Stimulated activated CD4-positive, alpha-beta T cell treated with anti-CD3 and anti-CD28 coated beads, Interleukin-12 subunit alpha, Interleukin-12 subunit beta, amount 100 ng/mL, for 4 hours (primary cell): ENCODE measurements at regions not wholly inside any gene's neighbourhood (a gene's known extent, or its start where the extent isn't known, plus 50 kb on each side); places are given as distances from the start of the nearest gene placed in this dataset.

Experiments used
- DNase-seq: peaks from one replicate; pipeline ENCODE4 v3.0.0-alpha.2; 2020

- no peak for DNase-seq
Observed at GRCh38 chr2:18752667-18753422, 163.5 kb upstream of the NT5C1B start.

DNA sequence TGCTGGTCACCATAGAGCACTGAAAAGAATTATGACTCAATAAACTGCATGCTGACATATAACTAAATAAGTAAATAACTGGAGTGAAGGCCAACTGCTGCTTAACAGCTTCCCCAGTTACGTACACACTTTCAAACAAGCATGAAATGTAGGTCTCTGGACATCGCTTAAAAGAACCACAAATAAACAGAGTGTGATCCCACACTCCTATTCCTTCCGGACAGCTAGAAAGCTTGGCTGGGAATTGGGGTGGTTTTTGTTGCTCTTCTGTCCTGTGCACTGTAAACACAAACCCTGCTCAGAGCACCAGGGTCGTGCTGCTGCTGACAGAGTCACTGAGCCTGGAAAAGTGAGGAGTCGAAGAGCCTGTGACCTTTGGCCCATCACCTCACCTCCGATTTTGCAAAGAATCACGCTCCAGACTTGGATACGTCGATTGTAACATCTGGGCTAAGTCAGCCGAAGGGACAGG is 162.7 kb upstream of the NT5C1B start:
- no peak for DNase-seq

DNA sequence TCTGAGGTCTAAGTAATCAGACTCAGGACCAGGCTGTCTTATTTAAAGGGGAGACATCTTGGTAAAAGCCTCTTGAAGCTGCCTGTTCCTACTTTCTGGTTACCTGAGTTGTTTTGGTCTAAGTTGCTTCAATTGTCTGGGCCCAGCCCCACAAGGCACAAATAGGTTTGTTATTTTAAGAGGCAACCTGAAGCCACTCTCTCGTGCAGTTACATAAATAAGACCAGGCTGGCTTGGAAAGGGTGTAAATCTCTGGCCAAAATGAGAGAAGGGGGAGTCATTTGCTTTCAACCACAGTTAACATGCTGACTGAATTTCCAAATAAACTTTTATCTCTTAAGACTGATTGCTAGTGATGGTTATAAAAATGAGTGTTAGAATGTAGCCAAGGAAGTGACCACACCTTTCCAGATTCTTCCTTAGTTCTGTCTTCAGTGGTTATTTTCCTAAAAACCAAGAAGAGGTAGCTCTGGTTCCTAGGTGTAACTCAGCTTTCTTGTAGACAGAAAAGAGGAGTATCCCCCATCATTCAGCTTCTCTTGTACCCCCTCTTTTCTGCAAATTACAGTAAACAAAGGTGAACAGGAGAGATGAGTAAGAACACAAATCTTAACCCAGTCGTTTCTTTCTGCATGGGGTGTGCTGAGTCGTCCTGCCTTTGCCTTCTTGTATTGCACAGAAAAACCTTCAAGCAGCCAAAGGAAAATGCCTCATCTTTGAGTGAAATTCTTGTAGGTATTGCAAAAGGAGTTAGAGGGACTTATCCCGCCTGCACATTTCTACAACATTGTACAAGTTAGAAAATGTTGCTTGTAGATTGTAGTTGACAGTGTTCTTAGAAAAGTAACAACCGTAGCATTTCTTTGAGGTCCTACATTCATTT is 161.5 kb upstream of the NT5C1B start:
- DNase-seq: no peak

DNA sequence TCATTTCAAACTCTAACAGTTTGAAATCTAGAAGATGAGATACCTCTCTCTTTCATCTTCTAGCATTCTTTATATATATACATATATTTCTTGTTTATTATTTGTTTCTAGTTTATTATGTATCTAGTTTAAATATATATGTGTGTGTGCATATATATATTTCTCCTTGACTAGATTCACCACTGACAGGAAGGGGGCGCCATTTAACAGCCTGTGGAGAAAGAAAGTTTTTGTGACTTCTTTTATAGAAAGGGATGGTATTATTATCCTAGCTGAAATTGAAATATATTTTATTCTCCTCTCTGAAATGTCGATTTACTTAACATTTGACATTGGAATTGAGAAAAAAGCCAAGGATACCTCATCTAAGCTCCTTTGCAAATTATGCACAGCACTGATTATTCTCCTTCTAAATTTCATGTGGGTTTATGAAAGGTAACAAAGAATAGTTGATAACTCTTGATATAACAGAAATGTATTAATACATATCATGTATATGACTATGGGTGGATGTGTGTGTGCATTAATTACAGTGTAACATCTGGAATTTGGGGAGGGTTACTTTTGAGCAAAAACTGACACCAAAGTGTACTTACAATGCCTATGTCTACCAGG is 160.7 kb upstream of the NT5C1B start:
- DNase-seq: peak; percentile 8

GRCh38 chr2:18745431-18746272 is 156.3 kb upstream of the NT5C1B start:
- DNase-seq: no peak

- no peak for DNase-seq
Observed at GRCh38 chr2:18741895-18742732, 152.7 kb upstream of the NT5C1B start.

DNA sequence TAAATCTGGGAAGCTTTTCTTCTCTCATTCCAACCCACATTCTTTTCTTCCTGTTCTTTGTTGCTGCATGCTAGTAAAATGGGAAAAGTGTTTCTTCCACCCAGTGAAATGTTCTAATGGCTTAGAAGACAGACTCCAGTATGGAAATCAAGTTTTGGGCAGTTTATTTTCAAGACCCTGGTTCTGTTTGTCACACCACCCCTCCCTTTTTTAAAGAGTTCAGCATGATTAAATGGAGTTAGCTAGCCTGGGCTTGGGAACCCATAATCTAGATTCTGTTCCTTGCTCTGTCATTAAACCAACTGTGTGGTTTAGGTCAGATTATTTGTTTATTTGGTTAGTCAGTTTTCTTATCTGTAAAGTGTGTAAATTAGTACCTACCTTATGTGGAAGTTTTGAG is 151.8 kb upstream of the NT5C1B start:
- DNase-seq: no peak

GRCh38 chr2:18740474-18740881 is 151.1 kb upstream of the NT5C1B start:
- no peak for DNase-seq

GRCh38 chr2:18731666-18732065 is 142.3 kb upstream of the NT5C1B start:
- DNase-seq: no peak

DNA sequence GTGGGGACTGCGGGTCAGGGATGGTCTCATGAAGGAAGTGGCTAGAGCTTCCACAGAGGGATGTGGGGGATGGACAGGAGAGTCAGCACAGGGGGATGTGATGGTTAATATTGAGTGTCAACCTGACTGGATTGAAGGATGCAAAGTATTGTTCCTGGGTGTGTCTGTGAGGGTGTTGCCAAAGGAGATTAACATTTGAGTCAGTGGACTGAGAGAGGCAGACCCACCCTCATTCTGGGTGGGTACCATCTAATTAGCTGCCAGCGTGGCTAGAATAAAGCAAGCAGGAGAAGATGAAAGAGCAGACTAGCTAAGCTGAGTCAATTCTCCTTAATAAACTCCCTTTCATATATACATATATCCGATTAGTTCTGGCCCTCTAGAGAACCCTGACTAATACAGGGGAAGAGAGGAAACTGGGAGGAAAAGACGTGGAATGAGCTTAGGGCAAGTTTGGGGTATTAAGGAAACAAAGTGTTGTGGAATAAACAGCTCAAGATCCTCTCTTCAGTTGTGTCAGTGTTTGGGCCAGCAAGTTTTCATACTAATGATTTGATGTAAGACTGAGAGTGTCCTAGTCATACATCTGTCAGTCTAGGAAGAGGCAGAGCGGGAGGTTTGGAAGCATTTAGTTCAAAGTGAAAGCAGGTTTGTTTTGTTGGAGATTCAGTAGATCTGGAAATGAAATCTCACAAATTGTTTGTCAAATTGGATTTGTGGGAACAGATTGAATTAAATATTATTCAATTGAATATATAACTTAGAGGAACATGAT is 135.2 kb upstream of the NT5C1B start:
- DNase-seq: no peak

DNA sequence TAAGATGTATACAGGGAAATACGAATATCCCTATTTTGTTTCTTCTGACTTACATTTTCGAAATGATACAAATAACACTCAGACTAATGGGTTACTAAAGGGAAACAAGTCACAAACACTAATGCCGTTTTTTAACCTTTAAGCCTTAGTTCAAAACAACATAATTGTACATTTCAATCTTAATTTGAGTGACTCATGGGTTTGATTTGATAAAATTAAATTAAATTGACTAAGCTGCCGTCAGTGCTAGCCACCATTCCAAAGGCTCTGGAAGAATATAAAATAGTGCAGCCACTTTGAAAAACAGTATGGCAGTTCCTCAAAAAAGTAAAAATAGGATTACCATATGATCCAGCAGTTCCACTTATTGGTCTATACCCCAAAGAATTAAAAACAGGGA is 133.8 kb upstream of the NT5C1B start:
- DNase-seq: no peak

DNA sequence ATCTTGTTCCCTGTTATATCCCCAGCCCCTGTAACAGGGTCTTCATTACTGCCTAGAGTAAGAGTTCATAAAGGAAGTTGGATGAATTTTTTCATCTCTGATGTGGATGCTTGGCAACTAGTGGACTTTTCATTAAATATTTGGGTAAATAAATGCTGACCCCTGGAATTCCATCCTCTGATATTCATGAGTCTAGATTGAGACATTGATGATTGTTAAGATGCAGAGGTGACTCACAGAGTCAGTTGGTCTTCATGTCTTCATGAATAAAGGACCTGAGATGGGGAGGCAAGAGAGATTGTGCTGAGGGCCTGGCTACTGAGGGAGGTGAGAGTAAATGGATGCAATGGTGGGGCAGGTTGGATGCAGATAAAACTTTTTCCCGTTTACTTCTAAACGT is 132.7 kb upstream of the NT5C1B start:
- DNase-seq: no peak

DNA sequence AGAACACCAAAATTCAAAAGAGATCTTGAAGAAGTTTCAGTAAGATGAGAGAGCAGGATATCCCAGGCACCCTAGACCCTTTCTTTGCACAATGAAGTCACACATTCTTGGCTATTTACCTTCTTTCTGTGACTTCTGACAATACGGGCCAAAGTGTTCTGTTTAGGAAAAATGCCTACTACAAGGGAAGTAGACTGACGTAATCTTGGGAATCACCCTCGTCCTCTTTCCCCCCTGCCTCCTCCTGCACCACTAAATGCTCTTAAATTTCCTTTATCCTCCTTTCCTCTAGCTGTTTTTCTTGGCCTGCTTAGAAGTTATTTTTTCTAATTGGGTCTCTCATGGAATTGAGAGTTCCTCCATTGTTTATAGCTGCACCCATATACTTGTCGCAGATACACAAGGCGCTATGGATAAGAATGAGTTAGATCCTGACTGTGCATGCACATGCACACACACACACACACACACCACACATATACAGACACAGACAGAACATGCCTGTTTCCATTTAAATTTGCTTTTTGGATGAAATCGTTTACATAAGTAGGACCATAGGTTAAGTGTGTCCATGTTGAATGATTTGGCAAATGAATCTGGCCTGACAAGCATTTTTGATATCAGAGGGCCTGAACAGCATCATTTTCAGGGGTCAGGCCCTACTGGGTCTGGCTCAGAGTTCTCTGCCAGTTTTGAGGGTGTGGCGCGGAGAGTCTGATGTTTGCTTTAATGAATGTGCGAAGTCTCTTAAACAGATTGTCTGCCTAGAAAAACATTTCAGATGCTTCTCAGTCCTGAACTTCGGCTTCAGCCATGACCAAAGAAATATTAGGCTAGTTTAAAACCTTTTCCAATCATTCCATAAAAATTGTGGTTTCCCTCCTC is 131.9 kb upstream of the NT5C1B start:
- DNase-seq: no peak

DNA sequence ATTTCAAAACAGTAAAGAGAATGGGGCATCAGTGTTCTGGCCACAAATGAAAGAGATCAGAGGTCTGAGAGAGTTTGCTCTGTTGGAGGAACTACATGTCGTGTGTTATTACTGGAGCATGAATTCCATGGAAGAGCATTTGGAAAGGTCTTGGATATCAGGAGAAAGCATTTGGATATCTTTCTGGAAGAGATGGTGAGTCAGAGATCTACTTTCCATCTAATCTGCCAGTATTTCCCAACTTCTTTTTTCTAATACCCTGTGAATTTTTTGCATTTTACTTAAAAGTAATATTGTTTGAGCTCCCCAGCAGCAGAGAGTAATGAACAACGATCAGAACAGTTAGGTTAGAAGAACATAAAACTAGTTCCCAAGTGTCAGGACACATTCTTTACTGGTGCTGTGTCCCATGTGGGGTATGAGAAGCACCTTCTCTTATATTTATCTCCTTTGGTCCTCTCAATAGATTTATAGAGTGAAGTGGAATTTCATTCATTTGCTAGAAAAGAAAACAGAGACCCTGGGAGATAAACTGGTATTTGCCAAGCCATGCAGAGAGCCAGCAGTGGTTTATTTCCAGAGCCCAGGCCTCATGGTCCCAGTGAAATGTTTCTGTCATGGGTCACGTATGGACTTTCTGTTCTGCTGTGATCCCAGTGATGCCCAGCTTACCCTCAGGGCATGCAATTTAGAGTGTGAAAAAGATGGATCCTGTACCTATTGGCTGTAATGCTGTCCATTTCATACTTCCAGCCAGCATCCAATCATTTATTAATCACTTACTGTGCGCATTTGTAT is 130.8 kb upstream of the NT5C1B start:
- no peak for DNase-seq

DNA sequence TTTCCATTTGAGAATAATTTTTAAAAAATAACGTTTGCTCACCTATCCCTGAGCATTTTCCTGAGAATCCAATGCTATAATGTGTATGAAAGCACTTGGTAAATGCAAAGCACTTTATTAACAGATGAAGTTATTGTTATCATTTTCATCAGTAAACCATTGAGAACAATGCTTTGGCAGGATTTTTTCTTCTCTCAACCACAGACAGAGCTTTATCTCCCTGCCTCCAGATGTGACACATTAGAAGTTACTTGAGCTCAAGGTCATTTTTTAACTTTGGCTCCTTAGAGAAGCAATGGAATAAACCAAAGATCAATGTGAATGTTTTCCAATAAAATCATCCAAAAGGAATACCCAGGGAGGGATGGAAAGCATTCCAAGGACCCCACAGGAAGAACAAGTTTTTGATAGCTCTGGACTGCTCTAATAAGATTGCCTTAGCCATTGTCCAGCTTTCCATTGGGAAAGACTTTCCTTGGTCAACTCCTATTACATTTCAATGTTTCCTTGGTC is 118.9 kb upstream of the NT5C1B start:
- DNase-seq: no peak

DNA sequence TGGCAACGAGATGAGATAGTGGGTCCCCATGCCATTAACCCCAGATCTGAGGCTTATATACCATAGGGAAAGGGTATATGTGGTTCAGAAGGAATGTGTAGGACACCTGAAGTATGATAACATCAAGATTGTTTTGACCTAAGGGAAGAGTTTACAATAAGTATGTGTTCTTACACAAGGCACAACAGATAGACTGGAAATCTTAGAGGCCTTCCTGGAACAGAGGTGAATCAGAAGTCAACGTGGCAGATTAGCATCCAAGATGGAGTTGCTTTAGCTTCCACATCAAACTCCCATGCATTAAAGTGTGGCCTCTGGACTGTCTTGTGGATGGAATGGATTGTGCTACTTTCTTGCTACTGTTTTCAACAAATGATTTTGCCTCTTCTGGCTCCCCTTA is 116.6 kb upstream of the NT5C1B start:
- no peak for DNase-seq

DNA sequence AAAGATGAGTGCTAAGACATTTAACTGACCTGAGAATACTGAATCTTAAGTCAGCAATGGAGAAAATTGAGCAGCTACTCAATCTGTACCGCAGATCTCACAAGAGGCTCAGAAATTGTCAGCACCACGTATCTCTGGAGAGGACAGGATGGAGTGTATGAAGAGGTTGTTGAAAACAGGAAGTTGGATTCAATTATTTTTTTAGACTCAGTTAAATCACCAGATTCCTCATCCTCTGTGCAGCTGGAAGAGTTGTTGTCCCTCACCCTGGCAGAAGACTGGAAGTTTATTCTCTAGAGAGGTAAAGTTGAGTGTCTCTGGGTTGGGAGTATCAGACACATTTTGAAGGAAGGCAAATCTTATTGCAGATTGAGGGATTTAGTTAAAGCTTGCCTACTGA is 114.9 kb upstream of the NT5C1B start:
- DNase-seq: no peak

GRCh38 chr2:18703555-18703954 is 114.2 kb upstream of the NT5C1B start:
- DNase-seq: no peak

GRCh38 chr2:18701981-18702380 is 112.6 kb upstream of the NT5C1B start:
- DNase-seq: no peak
